ENCODE measurements at regions not wholly inside any gene's neighbourhood (a gene's known extent, or its start where the extent isn't known, plus 50 kb on each side); places are given as distances from the start of the nearest gene placed in this dataset.

DNA sequence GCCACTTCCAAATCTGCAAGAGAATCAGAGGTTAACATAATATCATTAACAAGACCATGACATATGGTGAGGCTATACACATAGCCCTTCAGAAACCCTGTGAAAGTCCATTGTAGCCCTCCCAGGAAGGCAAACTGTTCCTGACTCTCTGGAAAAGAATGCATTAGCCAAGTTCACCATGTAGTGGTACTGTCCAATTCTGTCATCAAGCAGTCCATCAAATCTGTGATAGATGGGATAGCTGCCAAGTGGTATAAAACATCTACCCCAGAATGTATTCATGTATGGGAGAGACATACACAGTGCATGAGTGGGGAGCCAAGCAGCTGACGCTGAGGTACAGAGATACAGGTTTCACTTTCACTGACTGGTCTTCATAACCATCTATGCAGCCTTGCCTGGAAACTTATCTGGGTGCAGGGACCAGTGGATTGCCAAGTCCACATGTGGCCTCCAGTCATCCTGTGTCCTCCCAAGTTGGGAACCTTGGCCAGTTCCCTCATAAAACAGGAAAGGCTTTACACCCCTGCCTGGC is 281.1 kb downstream of the MBD2 start:
- H3K27ac ChIP-seq, result no peak overlapping the region
- H3K9me3 ChIP-seq (ENCODE audit: severe bottlenecking), result peaks cover 5% of the 10 kb centered on the region
- H3K27me3 ChIP-seq (ENCODE audit: insufficient read depth, low read depth, severe bottlenecking), result peaks cover 72% of the 10 kb centered on the region
- no peak overlapping the region for H3K4me3 ChIP-seq (ENCODE audit: low read depth, low read length)
- DNase-seq, result no peak
- H3K36me3 ChIP-seq, result no peaks in the 10 kb centered on the region
- TF ChIP-seq CTCF (IDR thresholded peaks at IDR 0.05; ENCODE audit: low read depth, low read length), result no peak

DNA sequence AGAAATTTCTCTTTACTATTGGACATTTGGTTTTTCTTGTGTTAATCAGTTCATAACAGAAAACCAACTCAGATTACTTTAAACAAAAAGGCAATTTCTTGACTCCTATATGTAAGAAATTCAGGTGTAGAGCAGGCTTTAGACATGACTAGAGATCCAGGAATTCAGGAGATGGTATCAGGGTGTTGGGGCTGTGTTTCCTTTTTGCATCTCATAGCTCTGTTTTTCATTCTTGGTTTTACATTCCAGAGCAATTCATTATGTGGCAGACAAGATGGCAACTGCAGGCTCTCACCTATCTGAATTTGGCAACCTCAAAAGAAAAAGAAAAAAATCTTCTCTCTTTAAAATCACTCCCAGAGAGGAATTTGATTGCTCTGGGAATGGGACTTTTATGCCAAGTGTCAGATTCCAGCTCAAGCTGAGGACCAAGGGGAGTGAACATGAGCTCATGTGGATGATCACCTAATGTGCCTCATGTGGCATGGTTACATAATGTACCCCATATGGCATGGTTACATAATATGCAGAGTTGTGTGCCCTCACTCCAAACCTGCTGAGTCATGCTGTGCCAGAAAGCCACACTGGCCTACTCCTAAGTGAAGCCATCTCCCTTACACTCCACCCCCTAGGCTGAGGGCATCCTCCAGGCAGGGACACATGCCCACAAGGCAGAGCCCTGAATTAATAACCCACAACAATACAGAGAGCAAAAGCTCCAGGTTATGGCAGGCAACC is 282.7 kb downstream of the MBD2 start:
- Histone ChIP-seq H3K36me3 (no peaks in the 10 kb centered on the region), H3K4me3 (ENCODE audit: low read depth, low read length) (no peak overlapping the region), H3K9me3 (ENCODE audit: severe bottlenecking) (peaks cover 5% of the 10 kb centered on the region), H3K27me3 (ENCODE audit: insufficient read depth, low read depth, severe bottlenecking) (peaks cover 61% of the 10 kb centered on the region), H3K27ac (no peak overlapping the region)
- no peak for TF ChIP-seq CTCF (IDR thresholded peaks at IDR 0.05; ENCODE audit: low read depth, low read length)
- no peak for DNase-seq

DNA sequence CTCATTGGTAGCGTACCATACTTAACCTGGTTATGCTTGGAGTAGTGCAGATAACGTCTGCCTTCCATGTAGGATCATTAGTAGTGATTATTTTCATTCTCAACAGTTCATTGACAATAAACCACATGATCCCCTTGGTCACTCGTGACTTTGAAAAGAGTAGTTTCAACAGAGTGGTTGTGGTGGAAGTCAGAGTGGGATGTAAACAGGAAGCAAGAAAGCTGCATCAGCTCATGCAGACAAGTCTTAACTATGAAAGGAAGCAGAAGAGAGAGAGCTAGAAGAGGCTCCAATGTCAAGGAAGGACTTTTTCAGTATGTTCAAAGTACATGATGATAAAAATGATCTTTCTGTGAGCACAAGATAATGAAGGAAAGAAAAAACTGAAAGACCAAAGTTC is 287.4 kb downstream of the MBD2 start:
- H3K27ac ChIP-seq, result no peak overlapping the region
- DNase-seq, result no peak
- H3K27me3 ChIP-seq (ENCODE audit: insufficient read depth, low read depth, severe bottlenecking), result peaks cover 72% of the 10 kb centered on the region
- no peak for TF ChIP-seq CTCF (IDR thresholded peaks at IDR 0.05; ENCODE audit: low read depth, low read length)
- H3K4me3 ChIP-seq (ENCODE audit: low read depth, low read length), result no peak overlapping the region
- H3K9me3 ChIP-seq (ENCODE audit: severe bottlenecking), result no peaks in the 10 kb centered on the region
- no peaks in the 10 kb centered on the region for H3K36me3 ChIP-seq

DNA sequence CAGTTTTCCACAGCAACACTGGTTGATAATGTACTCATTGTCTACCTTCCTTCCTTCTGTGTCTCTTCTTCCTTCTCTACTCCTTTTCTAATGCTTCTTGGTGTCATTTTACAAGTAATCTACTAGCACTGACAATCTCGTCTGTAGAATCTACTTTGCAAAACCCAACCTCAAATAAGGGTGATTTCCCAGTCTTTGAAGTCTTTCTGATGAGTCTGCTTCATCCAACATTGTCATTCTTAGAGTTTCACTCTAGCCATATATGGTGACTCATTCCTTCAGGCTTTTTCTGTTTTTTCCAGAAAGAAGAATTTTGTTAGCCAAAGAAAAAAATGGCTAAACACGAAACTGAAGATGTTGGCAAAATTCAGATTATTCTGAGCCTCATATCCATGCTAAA is 288.7 kb downstream of the MBD2 start:
- no peak for DNase-seq
- Histone ChIP-seq H3K27me3 (ENCODE audit: insufficient read depth, low read depth, severe bottlenecking) (peaks cover 78% of the 10 kb centered on the region), H3K4me3 (ENCODE audit: low read depth, low read length) (no peak overlapping the region), H3K36me3 (no peaks in the 10 kb centered on the region), H3K9me3 (ENCODE audit: severe bottlenecking) (no peaks in the 10 kb centered on the region), H3K27ac (no peak overlapping the region)
- TF ChIP-seq CTCF (IDR thresholded peaks at IDR 0.05; ENCODE audit: low read depth, low read length), result no peak

DNA sequence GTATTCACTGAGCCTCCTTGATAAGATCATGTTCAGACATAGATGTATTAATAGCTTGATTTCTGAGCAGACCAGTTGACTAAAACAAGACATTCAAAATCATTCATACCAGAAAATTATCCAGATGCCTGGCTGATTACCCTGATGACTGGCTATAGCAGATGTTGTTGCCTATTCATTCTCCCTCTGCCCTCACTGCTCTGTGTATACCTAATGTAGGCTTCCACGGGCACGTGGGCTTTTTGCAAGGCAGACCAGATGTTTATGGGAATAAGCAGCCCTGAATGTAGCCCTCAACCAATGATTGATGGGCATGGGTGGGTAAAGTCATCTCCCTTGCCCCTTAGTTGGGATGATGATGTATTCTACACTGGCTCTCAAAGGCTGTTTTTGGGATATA is 289.1 kb downstream of the MBD2 start:
- H3K9me3 ChIP-seq (ENCODE audit: severe bottlenecking), result no peaks in the 10 kb centered on the region
- H3K27me3 ChIP-seq (ENCODE audit: insufficient read depth, low read depth, severe bottlenecking), result peaks cover 74% of the 10 kb centered on the region
- no peak for TF ChIP-seq CTCF (IDR thresholded peaks at IDR 0.05; ENCODE audit: low read depth, low read length)
- no peak for DNase-seq
- no peak overlapping the region for H3K4me3 ChIP-seq (ENCODE audit: low read depth, low read length)
- H3K36me3 ChIP-seq, result no peaks in the 10 kb centered on the region
- H3K27ac ChIP-seq, result no peak overlapping the region

All from WERI-Rb-1 (cell line).